IgD-negative memory B cell (primary cell): ENCODE measurements at regions not wholly inside any gene's neighbourhood (a gene's known extent, or its start where the extent isn't known, plus 50 kb on each side); places are given as distances from the start of the nearest gene placed in this dataset.

Experiments
- H3K27ac Mint-ChIP-seq, 3 donors: one replicate each; pipeline ENCODE4 v1.8.0; 2020 to 2022; ENCODE audit warnings: mild to moderate bottlenecking in 3 of 3, mixed read lengths in 3 of 3, moderate library complexity in 1 of 3
- H3K27me3 Mint-ChIP-seq: one replicate; pipeline ENCODE4 v1.8.0; 2021; ENCODE audit warnings: mixed read lengths
- H3K36me3 Mint-ChIP-seq: one replicate; pipeline ENCODE4 v1.8.0; 2020; ENCODE audit warnings: mild to moderate bottlenecking, mixed read lengths
- H3K4me1 Mint-ChIP-seq, 3 donors: one replicate each; pipeline ENCODE4 v1.8.0; 2020 to 2022; ENCODE audit warnings: mixed read lengths in 3 of 3, mild to moderate bottlenecking in 1 of 3
- H3K4me3 Mint-ChIP-seq, 4 donors: one replicate each; pipeline ENCODE4 v1.8.0; 2020 to 2022; ENCODE audit warnings: mild to moderate bottlenecking in 4 of 4, mixed read lengths in 4 of 4, moderate library complexity in 3 of 4
- H3K9me3 Mint-ChIP-seq, 3 donors: one replicate each; pipeline ENCODE4 v1.8.0; 2020 to 2021; ENCODE audit warnings: mixed read lengths in 3 of 3, mild to moderate bottlenecking in 1 of 3

- H3K27me3 Mint-ChIP-seq = peaks cover 3% of the 10 kb centered on the region
- no peak overlapping the region for H3K4me3 Mint-ChIP-seq
- H3K9me3 Mint-ChIP-seq = no peaks in the 10 kb centered on the region
- H3K36me3 Mint-ChIP-seq = peaks cover 4% of the 10 kb centered on the region
- no peak overlapping the region for H3K27ac Mint-ChIP-seq
- peaks cover 16 to 25% (median 20%) of the 10 kb centered on the region in 3 donors for H3K4me1 Mint-ChIP-seq
Measured at GRCh38 chr13:44272692-44273091, 100.9 kb upstream of the SERP2 start.

- H3K4me3 Mint-ChIP-seq = no peak overlapping the region
Measured at GRCh38 chr13:44273216-44273615, 100.4 kb upstream of the SERP2 start.

GRCh38 chr13:44273991-44274770 lies 99.4 kb upstream of the SERP2 start:
- peaks cover 0 to 2% (median 0%) of the 10 kb centered on the region in 3 donors for H3K9me3 Mint-ChIP-seq
- peak overlapping the region; percentile 18 to 94 (median 83) for H3K27ac Mint-ChIP-seq
- peak overlapping the region; percentile 3 to 81 (median 53) for H3K4me3 Mint-ChIP-seq
- H3K4me1 Mint-ChIP-seq = peaks cover 16 to 25% (median 21%) of the 10 kb centered on the region in 3 donors
- H3K27me3 Mint-ChIP-seq = peaks cover 5% of the 10 kb centered on the region
- peaks cover 4% of the 10 kb centered on the region for H3K36me3 Mint-ChIP-seq

More at GRCh38 chr13:44273216-44273615, 100.4 kb upstream of the SERP2 start:
- Mint-ChIP-seq H3K36me3 (peaks cover 4% of the 10 kb centered on the region), H3K27ac (peak overlapping the region in 1 of 3 donors; percentile 56), H3K27me3 (peaks cover 3% of the 10 kb centered on the region), H3K9me3 (peaks cover 0 to 2% (median 0%) of the 10 kb centered on the region in 3 donors), H3K4me1 (peaks cover 16 to 25% (median 20%) of the 10 kb centered on the region in 3 donors)

- peaks cover 0 to 2% (median 0%) of the 10 kb centered on the region in 3 donors for H3K9me3 Mint-ChIP-seq
- H3K27ac Mint-ChIP-seq = peak overlapping the region; percentile 18 to 94 (median 83)
- H3K4me3 Mint-ChIP-seq = peak overlapping the region; percentile 3 to 81 (median 53)
- peaks cover 4% of the 10 kb centered on the region for H3K36me3 Mint-ChIP-seq
- H3K4me1 Mint-ChIP-seq = peaks cover 16 to 26% (median 21%) of the 10 kb centered on the region in 3 donors
- peaks cover 3% of the 10 kb centered on the region for H3K27me3 Mint-ChIP-seq
Measured at GRCh38 chr13:44274771-44275205, 98.8 kb upstream of the SERP2 start.

- H3K4me1 Mint-ChIP-seq = peaks cover 16 to 28% (median 21%) of the 10 kb centered on the region in 3 donors
Measured at GRCh38 chr13:44275381-44275780, 98.2 kb upstream of the SERP2 start.

GRCh38 chr13:44276061-44276460 lies 97.6 kb upstream of the SERP2 start:
- Mint-ChIP-seq H3K4me1 (peaks cover 16 to 29% (median 24%) of the 10 kb centered on the region in 3 donors), H3K4me3 (peak overlapping the region in 3 of 4 donors; percentile 18 to 77 (median 35))

More at GRCh38 chr13:44275381-44275780, 98.2 kb upstream of the SERP2 start:
- peaks cover 0 to 2% (median 0%) of the 10 kb centered on the region in 3 donors for H3K9me3 Mint-ChIP-seq
- H3K27ac Mint-ChIP-seq = peak overlapping the region in 2 of 3 donors; percentile 18 to 94
- H3K36me3 Mint-ChIP-seq = peaks cover 4% of the 10 kb centered on the region
- peak overlapping the region in 2 of 4 donors; percentile 18 to 35 for H3K4me3 Mint-ChIP-seq
- peaks cover 9% of the 10 kb centered on the region for H3K27me3 Mint-ChIP-seq

GRCh38 chr13:44277459-44277858 lies 96.2 kb upstream of the SERP2 start:
- no peak overlapping the region for H3K4me3 Mint-ChIP-seq
- peaks cover 4% of the 10 kb centered on the region for H3K36me3 Mint-ChIP-seq
- peaks cover 0 to 4% (median 0%) of the 10 kb centered on the region in 3 donors for H3K9me3 Mint-ChIP-seq
- peaks cover 16 to 29% (median 24%) of the 10 kb centered on the region in 3 donors for H3K4me1 Mint-ChIP-seq
- peaks cover 25% of the 10 kb centered on the region for H3K27me3 Mint-ChIP-seq
- no peak overlapping the region for H3K27ac Mint-ChIP-seq

More at GRCh38 chr13:44276061-44276460, 97.6 kb upstream of the SERP2 start:
- H3K27me3 Mint-ChIP-seq = peaks cover 14% of the 10 kb centered on the region
- H3K36me3 Mint-ChIP-seq = peaks cover 4% of the 10 kb centered on the region
- peaks cover 0 to 2% (median 0%) of the 10 kb centered on the region in 3 donors for H3K9me3 Mint-ChIP-seq
- peak overlapping the region; percentile 18 to 94 (median 31) for H3K27ac Mint-ChIP-seq

GRCh38 chr13:44278166-44278565 lies 95.5 kb upstream of the SERP2 start:
- H3K4me3 Mint-ChIP-seq = peak overlapping the region in 1 of 4 donors; percentile 2
- H3K27me3 Mint-ChIP-seq = peaks cover 32% of the 10 kb centered on the region
- peaks cover 16 to 29% (median 24%) of the 10 kb centered on the region in 3 donors for H3K4me1 Mint-ChIP-seq
- peaks cover 4% of the 10 kb centered on the region for H3K36me3 Mint-ChIP-seq
- peaks cover 0 to 4% (median 0%) of the 10 kb centered on the region in 3 donors for H3K9me3 Mint-ChIP-seq
- no peak overlapping the region for H3K27ac Mint-ChIP-seq

GRCh38 chr13:44280456-44280855 lies 93.2 kb upstream of the SERP2 start:
- H3K27ac Mint-ChIP-seq = no peak overlapping the region
- H3K9me3 Mint-ChIP-seq = peaks cover 0 to 4% (median 4%) of the 10 kb centered on the region in 3 donors
- H3K36me3 Mint-ChIP-seq = peaks cover 4% of the 10 kb centered on the region
- no peak overlapping the region for H3K4me3 Mint-ChIP-seq
- peaks cover 36% of the 10 kb centered on the region for H3K27me3 Mint-ChIP-seq
- H3K4me1 Mint-ChIP-seq = peaks cover 9 to 13% (median 11%) of the 10 kb centered on the region in 3 donors

GRCh38 chr13:44281252-44282000 lies 92.2 kb upstream of the SERP2 start:
- Mint-ChIP-seq H3K27me3 (peaks cover 42% of the 10 kb centered on the region), H3K36me3 (peaks cover 2% of the 10 kb centered on the region), H3K4me1 (peaks cover 0 to 4% (median 3%) of the 10 kb centered on the region in 3 donors), H3K9me3 (peaks cover 0 to 4% (median 4%) of the 10 kb centered on the region in 3 donors), H3K27ac (peak overlapping the region in 1 of 3 donors; percentile 18), H3K4me3 (no peak overlapping the region)

- Mint-ChIP-seq H3K27ac (no peak overlapping the region), H3K9me3 (peaks cover 0 to 4% (median 1%) of the 10 kb centered on the region in 3 donors), H3K27me3 (peaks cover 51% of the 10 kb centered on the region), H3K4me3 (no peak overlapping the region), H3K4me1 (peaks cover 0 to 4% (median 2%) of the 10 kb centered on the region in 3 donors), H3K36me3 (no peaks in the 10 kb centered on the region)
Measured at GRCh38 chr13:44283600-44283999, 90.0 kb upstream of the SERP2 start.

- H3K4me1 Mint-ChIP-seq = peaks cover 0 to 3% (median 0%) of the 10 kb centered on the region in 3 donors
- peaks cover 0 to 4% (median 0%) of the 10 kb centered on the region in 3 donors for H3K9me3 Mint-ChIP-seq
- H3K27me3 Mint-ChIP-seq = peaks cover 34% of the 10 kb centered on the region
- H3K27ac Mint-ChIP-seq = no peak overlapping the region
- H3K36me3 Mint-ChIP-seq = peaks cover 6% of the 10 kb centered on the region
- H3K4me3 Mint-ChIP-seq = no peak overlapping the region
Measured at GRCh38 chr13:44287958-44288357, 85.7 kb upstream of the SERP2 start.

- H3K9me3 Mint-ChIP-seq = no peaks in the 10 kb centered on the region
- peaks cover 0 to 10% (median 0%) of the 10 kb centered on the region in 3 donors for H3K4me1 Mint-ChIP-seq
- H3K27ac Mint-ChIP-seq = no peak overlapping the region
- H3K27me3 Mint-ChIP-seq = peaks cover 19% of the 10 kb centered on the region
- no peak overlapping the region for H3K4me3 Mint-ChIP-seq
- H3K36me3 Mint-ChIP-seq = peaks cover 6% of the 10 kb centered on the region
Measured at GRCh38 chr13:44292545-44292944, 81.1 kb upstream of the SERP2 start.

GRCh38 chr13:44293374-44293773 lies 80.2 kb upstream of the SERP2 start:
- Mint-ChIP-seq H3K9me3 (no peaks in the 10 kb centered on the region), H3K4me1 (peaks cover 0 to 10% (median 0%) of the 10 kb centered on the region in 3 donors), H3K36me3 (peaks cover 6% of the 10 kb centered on the region), H3K27me3 (peaks cover 20% of the 10 kb centered on the region), H3K27ac (no peak overlapping the region), H3K4me3 (peak overlapping the region in 1 of 4 donors; percentile 66)
